Vagina (tissue), 2 donors: ENCODE measurements at regions not wholly inside any gene's neighbourhood (a gene's known extent, or its start where the extent isn't known, plus 50 kb on each side); places are given as distances from the start of the nearest gene placed in this dataset.

Source experiments
- CTCF ChIP-seq, 3 experiments: fragments of 450-650 bp in 2 of 3; fragments of 200-600 bp in 1 of 3; sonication (generic) in 1 of 3; IDR thresholded peaks; one replicate each; pipeline ENCODE4 v1.5.1; 2017 to 2019; ENCODE audit warnings: antibody characterized with exemption in 3 of 3, mild to moderate bottlenecking in 2 of 3, moderate library complexity in 2 of 3
- POLR2A ChIP-seq, 2 donors: fragments of 450-650 bp; IDR thresholded peaks; one replicate each; pipeline ENCODE4 v1.6.1; 2017; ENCODE audit warnings: antibody characterized with exemption in 2 of 2, mild to moderate bottlenecking in 2 of 2, moderate library complexity in 2 of 2

- no peak for TF ChIP-seq CTCF (IDR thresholded peaks at IDR 0.05)
- TF ChIP-seq POLR2A (IDR thresholded peaks at IDR 0.05), result no peak
Observed at GRCh38 chr2:134052173-134052572, 201.7 kb upstream of the MGAT5 start.
